ENCODE measurements at regions not wholly inside any gene's neighbourhood (a gene's known extent, or its start where the extent isn't known, plus 50 kb on each side); places are given as distances from the start of the nearest gene placed in this dataset.

DNA sequence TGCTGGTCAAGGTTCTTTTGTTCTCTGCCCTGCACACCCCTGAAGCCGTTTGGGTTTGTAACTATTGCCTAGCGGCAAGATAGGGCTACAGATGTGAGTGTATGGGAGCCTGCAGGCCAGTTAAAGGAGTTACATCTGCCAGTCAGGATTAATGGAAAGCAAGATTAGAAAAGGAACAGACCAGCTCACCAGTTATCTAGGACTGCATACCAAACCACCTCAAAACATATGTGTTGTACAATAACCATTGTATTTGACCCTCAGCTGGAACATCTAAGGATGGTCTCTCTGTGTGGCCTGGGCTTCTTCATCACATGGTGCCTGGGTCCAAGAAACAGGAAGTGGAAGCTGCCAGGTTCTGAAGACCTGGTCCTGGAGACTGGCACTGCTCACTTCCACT is 52.5 kb upstream of the FBXO28 start:
- TF ChIP-seq, protein P1, sequence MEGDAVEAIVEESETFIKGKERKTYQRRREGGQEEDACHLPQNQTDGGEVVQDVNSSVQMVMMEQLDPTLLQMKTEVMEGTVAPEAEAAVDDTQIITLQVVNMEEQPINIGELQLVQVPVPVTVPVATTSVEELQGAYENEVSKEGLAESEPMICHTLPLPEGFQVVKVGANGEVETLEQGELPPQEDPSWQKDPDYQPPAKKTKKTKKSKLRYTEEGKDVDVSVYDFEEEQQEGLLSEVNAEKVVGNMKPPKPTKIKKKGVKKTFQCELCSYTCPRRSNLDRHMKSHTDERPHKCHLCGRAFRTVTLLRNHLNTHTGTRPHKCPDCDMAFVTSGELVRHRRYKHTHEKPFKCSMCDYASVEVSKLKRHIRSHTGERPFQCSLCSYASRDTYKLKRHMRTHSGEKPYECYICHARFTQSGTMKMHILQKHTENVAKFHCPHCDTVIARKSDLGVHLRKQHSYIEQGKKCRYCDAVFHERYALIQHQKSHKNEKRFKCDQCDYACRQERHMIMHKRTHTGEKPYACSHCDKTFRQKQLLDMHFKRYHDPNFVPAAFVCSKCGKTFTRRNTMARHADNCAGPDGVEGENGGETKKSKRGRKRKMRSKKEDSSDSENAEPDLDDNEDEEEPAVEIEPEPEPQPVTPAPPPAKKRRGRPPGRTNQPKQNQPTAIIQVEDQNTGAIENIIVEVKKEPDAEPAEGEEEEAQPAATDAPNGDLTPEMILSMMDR (IDR thresholded peaks at IDR 0.05) = no peak
- no peak for TF ChIP-seq POLR2A (IDR thresholded peaks at IDR 0.05)

Data from Peyer's patch (tissue), 4 donors.